ENCODE measurements at regions not wholly inside any gene's neighbourhood (a gene's known extent, or its start where the extent isn't known, plus 50 kb on each side); places are given as distances from the start of the nearest gene placed in this dataset.

DNA sequence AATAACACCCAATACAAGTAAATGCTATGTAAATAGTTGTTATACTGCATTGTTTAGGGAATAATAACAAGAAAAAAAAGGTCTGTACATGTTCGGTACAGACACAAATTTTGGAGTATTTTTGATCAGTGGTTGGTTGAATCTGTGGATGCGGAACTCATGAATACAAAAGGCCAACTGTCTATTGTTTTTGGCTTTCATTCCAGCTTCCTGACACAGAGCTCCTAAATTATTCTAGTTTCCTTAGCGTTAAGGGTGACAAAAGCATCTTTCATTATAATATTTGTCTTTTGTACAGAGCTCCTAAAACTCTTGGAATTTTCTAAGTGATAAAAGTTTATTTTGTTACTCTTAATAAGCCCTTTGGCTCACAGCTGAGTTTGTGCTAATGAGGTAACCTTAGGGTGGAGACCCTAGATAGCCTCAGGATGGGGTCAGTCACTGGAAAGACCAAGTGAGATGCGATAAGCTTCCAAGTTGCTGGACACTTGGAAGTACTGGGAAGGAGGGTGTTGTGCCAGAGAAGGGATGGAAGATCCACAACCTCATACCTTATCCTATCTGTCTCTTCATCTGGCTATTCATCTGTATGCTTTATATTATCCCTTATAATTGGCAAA is 57.4 kb upstream of the PRRC2C start:
- Histone ChIP-seq H3K4me2 (ENCODE audit: insufficient read depth, low read length) (peak overlapping the region; percentile 43), H2AFZ (ENCODE audit: low read depth, low read length) (no peak overlapping the region), H3K9ac (replicated peaks; ENCODE audit: extremely low read depth, insufficient read depth, low read length) (no peak overlapping the region), H3K79me2 (ENCODE audit: control insufficient read depth, insufficient read depth, low read length) (no peaks in the 10 kb centered on the region), H3K4me3 (replicated peaks in 1 of 3; ENCODE audit: insufficient read depth in 1 of 3, low read depth in 1 of 3, low read length in 3 of 3) (no peak overlapping the region), H4K20me1 (replicated peaks; ENCODE audit: control insufficient read depth, extremely low read depth, insufficient read depth, low read length) (no peaks in the 10 kb centered on the region), H3K4me1 (ENCODE audit: control insufficient read depth, extremely low read depth, insufficient read depth, low read length) (peaks cover 8% of the 10 kb centered on the region), H3K9me3 (replicated peaks; ENCODE audit: control insufficient read depth, insufficient read depth, low read length) (no peaks in the 10 kb centered on the region), H3K27me3 (ENCODE audit: control insufficient read depth in 2 of 2, insufficient read depth in 2 of 2, low read length in 2 of 2) (no peaks in the 10 kb centered on the region), H3K36me3 (ENCODE audit: control insufficient read depth in 2 of 2, extremely low read depth in 1 of 2, insufficient read depth in 2 of 2, low read length in 2 of 2) (no peaks in the 10 kb centered on the region), H3K9me1 (replicated peaks; ENCODE audit: control insufficient read depth, extremely low read depth, insufficient read depth, low read length) (no peaks in the 10 kb centered on the region), H3K27ac (ENCODE audit: insufficient read depth, low read depth, low read length) (no peak overlapping the region)
- intact Hi-C loops (cut with micrococcal nuclease) (no loop called here), dilution Hi-C loops (cut with MboI; ENCODE audit: extremely low pct_ligation_motif_present, low sequenced_read_pairs) (no loop called here)
- no TSS peak for BruUV-seq (replicated peaks)
- POLR2A ChIA-PET = no interaction called here
- DNase-seq (ENCODE audit: low read depth, low spot score) (peak; percentile 26), FAIRE-seq (no peak)
- CTCF ChIA-PET = interaction anchor here (1.4 kb wide), 1 partner anchor 26 kb away, joined by 3 read pairs; no protein-coding TSS in a partner anchor
- no peak for TF ChIP-seq JUN (IDR thresholded peaks at IDR 0.05; ENCODE audit: borderline replicate concordance, insufficient read depth, insufficient read length, low read depth)
- TF ChIP-seq, protein P1, sequence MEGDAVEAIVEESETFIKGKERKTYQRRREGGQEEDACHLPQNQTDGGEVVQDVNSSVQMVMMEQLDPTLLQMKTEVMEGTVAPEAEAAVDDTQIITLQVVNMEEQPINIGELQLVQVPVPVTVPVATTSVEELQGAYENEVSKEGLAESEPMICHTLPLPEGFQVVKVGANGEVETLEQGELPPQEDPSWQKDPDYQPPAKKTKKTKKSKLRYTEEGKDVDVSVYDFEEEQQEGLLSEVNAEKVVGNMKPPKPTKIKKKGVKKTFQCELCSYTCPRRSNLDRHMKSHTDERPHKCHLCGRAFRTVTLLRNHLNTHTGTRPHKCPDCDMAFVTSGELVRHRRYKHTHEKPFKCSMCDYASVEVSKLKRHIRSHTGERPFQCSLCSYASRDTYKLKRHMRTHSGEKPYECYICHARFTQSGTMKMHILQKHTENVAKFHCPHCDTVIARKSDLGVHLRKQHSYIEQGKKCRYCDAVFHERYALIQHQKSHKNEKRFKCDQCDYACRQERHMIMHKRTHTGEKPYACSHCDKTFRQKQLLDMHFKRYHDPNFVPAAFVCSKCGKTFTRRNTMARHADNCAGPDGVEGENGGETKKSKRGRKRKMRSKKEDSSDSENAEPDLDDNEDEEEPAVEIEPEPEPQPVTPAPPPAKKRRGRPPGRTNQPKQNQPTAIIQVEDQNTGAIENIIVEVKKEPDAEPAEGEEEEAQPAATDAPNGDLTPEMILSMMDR (IDR thresholded peaks at IDR 0.05; ENCODE audit: extremely low read depth in 1 of 2, insufficient read depth in 1 of 2, low read depth in 1 of 2, low read length in 2 of 2) = no peak
- no peak for TF ChIP-seq EZH2 (IDR thresholded peaks at IDR 0.05; ENCODE audit: borderline replicate concordance, low read depth, low read length, severe bottlenecking)
- no peak for TF ChIP-seq POLR2AphosphoS5 (IDR thresholded peaks at IDR 0.05; ENCODE audit: insufficient read depth, low read depth, low read length)
- TF ChIP-seq MYC (IDR thresholded peaks at IDR 0.05; ENCODE audit: low read depth, low read length) = no peak
- TF ChIP-seq GATA2 (IDR thresholded peaks at IDR 0.05; ENCODE audit: insufficient read depth, insufficient read length, low read depth, low read length) = no peak
- no peak for TF ChIP-seq FOS (IDR thresholded peaks at IDR 0.05; ENCODE audit: borderline replicate concordance, insufficient read depth, low read length)
- TF ChIP-seq, protein P2, sequence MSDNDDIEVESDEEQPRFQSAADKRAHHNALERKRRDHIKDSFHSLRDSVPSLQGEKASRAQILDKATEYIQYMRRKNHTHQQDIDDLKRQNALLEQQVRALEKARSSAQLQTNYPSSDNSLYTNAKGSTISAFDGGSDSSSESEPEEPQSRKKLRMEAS (IDR thresholded peaks at IDR 0.05; ENCODE audit: insufficient read depth, insufficient read length) = no peak
- no peak for TF ChIP-seq POLR2A (IDR thresholded peaks at IDR 0.05; ENCODE audit: low read depth, low read length)
